ENCODE measurements at regions not wholly inside any gene's neighbourhood (a gene's known extent, or its start where the extent isn't known, plus 50 kb on each side); places are given as distances from the start of the nearest gene placed in this dataset.

- no peaks in the 10 kb centered on the region for H4K20me1 ChIP-seq (ENCODE audit: insufficient read depth, low read length)
Observed at GRCh38 chr7:45416846-45417245, 157.3 kb upstream of the ADCY1 start.

More at GRCh38 chr7:45416846-45417245, 157.3 kb upstream of the ADCY1 start:
- H2AK5ac ChIP-seq (ENCODE audit: low read depth, low read length) = no peak overlapping the region
- no peak overlapping the region for H3K4me2 ChIP-seq (ENCODE audit: low read depth, low read length)
- no peak overlapping the region for H2AK9ac ChIP-seq (replicated peaks; ENCODE audit: low read depth, low read length, poor library complexity)
- H3K27ac ChIP-seq (ENCODE audit: insufficient read depth, low read length) = no peak overlapping the region
- H2BK15ac ChIP-seq (ENCODE audit: low read depth, low read length) = no peak overlapping the region
- H3K18ac ChIP-seq (ENCODE audit: low read depth, low read length) = no peak overlapping the region
- no peak overlapping the region for H3K56ac ChIP-seq (ENCODE audit: extremely low read depth, insufficient read depth, low read length)
- no peak overlapping the region for H4K5ac ChIP-seq (ENCODE audit: low read depth, low read length)
- DNase-seq (no peak), ATAC-seq (ENCODE audit: low read depth) (no peak)
- in situ Hi-C loops (cut with MboI; ENCODE audit: low sequenced_read_pairs) = no loop called here
- no peak overlapping the region for H2BK5ac ChIP-seq (ENCODE audit: low read depth, low read length, poor library complexity, severe bottlenecking)
- no CpG with 5 or more reads among the region's 1 CpG for WGBS, 2 experiments (ENCODE audit: extremely low coverage in 2 of 2, insufficient read length in 1 of 2)
- BruUV-seq (replicated peaks) = no TSS peak
- no peak overlapping the region for H3K4ac ChIP-seq (ENCODE audit: low read depth, low read length)
- H3K9me1 ChIP-seq (ENCODE audit: insufficient read depth, low read length) = no peaks in the 10 kb centered on the region
- H3K36me3 ChIP-seq (ENCODE audit: control insufficient read depth, insufficient read depth, low read length) = no peaks in the 10 kb centered on the region
- no peaks in the 10 kb centered on the region for H3K79me1 ChIP-seq (ENCODE audit: low read depth in 1 of 2, low read length in 2 of 2)
- ChIA-PET CTCF (no interaction called here), POLR2A (ENCODE audit: unreplicated experiment) (no interaction called here)
- H3K27me3 ChIP-seq (ENCODE audit: control insufficient read depth, insufficient read depth, low read length) = no peaks in the 10 kb centered on the region
- no peak overlapping the region for H4K91ac ChIP-seq (ENCODE audit: insufficient read depth, low read depth, low read length)
- no peak overlapping the region for H3K14ac ChIP-seq (replicated peaks; ENCODE audit: low read depth, low read length)
- intact Hi-C loops (cut with micrococcal nuclease) = no loop called here
- TF ChIP-seq CEBPB (IDR thresholded peaks at IDR 0.05; ENCODE audit: low read depth, low read length) (peak; percentile 35; the same call in 1 of the 2 replicates), POLR2A (IDR thresholded peaks at IDR 0.05; ENCODE audit: low read depth, low read length) (no peak), NFE2L2 (IDR thresholded peaks at IDR 0.05; ENCODE audit: low read depth, low read length) (no peak)
- H4K8ac ChIP-seq (ENCODE audit: low read depth in 2 of 2, low read length in 2 of 2) = no peak overlapping the region
- no peak overlapping the region for H3K9ac ChIP-seq (ENCODE audit: low read depth, low read length)
- dilution Hi-C loops (cut with HindIII; ENCODE audit: low sequenced_read_pairs, unreplicated experiment) = no loop called here
- H3K4me3 ChIP-seq (ENCODE audit: insufficient read depth, low read depth, low read length) = no peak overlapping the region
- H2BK120ac ChIP-seq (ENCODE audit: low read depth, low read length) = no peak overlapping the region
- H3K9me3 ChIP-seq (ENCODE audit: control insufficient read depth, insufficient read depth, low read length) = no peaks in the 10 kb centered on the region
- no peak overlapping the region for H3K23ac ChIP-seq (ENCODE audit: low read depth, low read length)
- H2AFZ ChIP-seq (replicated peaks; ENCODE audit: low read length, poor library complexity) = no peak overlapping the region
- no peak overlapping the region for H2BK20ac ChIP-seq (ENCODE audit: low read depth, low read length)
- no peaks in the 10 kb centered on the region for H3K4me1 ChIP-seq (ENCODE audit: control insufficient read depth, insufficient read depth, low read length)
